HUES48 (cell line): ENCODE measurements at regions not wholly inside any gene's neighbourhood (a gene's known extent, or its start where the extent isn't known, plus 50 kb on each side); places are given as distances from the start of the nearest gene placed in this dataset.

ENCODE experiments used
- H3K27ac ChIP-seq: one replicate; pipeline ENCODE4 v1.7.0; 2013; ENCODE audit warnings: low read depth, low read length, inconsistent platforms
- H3K27me3 ChIP-seq: 2 replicates; pipeline ENCODE4 v1.6.1; 2013; ENCODE audit warnings: mild to moderate bottlenecking, low read length; ENCODE audit not compliant: control insufficient read depth, insufficient read depth
- H3K36me3 ChIP-seq: 2 replicates; pipeline ENCODE4 v1.6.1; 2013; ENCODE audit warnings: low read length; ENCODE audit not compliant: control insufficient read depth, insufficient read depth
- H3K4me1 ChIP-seq: 2 replicates; pipeline ENCODE4 v1.6.1; 2013; ENCODE audit warnings: mild to moderate bottlenecking, low read length; ENCODE audit not compliant: control insufficient read depth, insufficient read depth
- H3K4me3 ChIP-seq: 2 replicates; pipeline ENCODE4 v1.5.1; 2013; ENCODE audit warnings: mild to moderate bottlenecking, low read depth, low read length
- H3K9ac ChIP-seq: 2 replicates; pipeline ENCODE4 v1.6.1; 2013; ENCODE audit warnings: mild to moderate bottlenecking, low read depth, low read length, moderate library complexity
- H3K9me3 ChIP-seq: 2 replicates; pipeline ENCODE4 v1.6.1; 2013; ENCODE audit warnings: low read length; ENCODE audit not compliant: control insufficient read depth, insufficient read depth

DNA sequence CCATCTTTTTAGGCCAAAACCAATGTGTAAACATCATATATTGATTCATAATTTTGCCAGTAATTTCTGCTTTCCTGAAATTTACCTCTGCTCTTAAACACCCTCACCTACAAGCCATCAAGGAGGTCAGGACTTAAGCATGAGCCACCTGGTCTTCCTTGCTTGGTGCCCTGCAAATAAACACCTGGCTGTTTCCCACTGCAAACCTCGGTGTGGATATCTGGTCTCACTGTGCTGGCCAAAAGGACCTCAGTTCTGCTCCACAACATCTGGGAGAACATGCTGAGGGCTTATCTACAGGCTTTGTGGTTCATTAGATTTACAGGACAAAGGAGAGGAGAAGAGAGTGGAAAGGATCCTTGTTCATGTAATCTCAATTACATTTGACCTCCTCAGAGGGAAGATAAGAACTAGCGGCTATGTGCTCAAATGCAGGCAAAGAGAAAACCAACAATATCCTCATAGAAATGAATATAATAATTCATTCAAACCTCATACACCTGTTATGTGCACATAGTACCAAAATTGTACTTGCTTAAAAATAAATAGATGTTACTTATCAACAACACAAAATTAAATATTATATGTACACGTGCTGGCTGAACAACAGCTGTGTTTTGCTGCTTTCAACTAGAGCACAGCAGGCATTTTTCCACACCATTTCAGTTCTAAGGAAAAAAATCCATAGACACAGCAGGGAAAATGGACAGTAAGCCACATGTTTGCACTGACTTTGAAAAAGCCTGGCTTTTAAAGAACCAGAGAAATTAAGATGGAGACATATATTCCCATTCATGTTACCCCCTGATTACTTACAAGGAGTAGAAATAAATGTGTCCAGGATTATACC lies 465.1 kb downstream of the LPIN1 start:
- Histone ChIP-seq H3K9me3 (no peaks in the 10 kb centered on the region), H3K27me3 (no peaks in the 10 kb centered on the region), H3K4me3 (no peak overlapping the region), H3K27ac (no peak overlapping the region), H3K36me3 (no peaks in the 10 kb centered on the region), H3K4me1 (no peaks in the 10 kb centered on the region), H3K9ac (no peak overlapping the region)

DNA sequence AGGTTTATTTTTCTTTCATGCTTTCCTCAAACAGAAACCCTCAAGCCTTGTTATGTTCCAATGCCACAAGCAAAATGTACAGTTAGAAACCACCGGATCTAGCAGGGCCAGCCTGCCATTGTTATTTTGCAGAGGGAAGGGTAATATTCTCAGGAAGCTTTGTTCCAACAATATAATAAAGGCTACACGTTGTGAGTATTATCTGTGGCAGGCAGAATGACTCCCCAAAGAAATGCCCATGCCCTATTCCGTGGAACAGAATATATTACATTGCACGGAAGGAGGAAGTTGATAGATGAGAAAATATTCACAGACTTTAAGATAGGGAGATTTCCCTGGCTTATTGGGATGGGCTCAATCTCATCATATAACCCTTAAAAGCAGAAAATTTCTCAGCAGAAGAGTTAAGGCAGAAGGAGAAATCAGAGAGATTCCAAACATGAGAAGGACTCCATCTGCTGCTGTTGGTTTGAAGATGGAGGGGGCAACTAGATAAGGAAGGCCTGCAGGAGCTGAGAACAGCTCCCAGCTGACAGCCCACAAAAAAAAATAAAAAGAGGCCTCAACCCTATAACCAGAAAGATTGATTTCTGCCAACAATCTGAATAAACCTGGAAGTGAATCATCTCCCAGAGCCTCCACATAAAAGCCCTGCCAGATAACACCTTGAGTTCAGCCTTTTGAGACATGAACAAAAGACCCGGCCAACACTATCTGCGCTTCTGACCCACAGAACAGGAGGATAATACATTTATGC lies 466.6 kb downstream of the LPIN1 start:
- Histone ChIP-seq H3K9me3 (no peaks in the 10 kb centered on the region), H3K27me3 (no peaks in the 10 kb centered on the region), H3K4me3 (no peak overlapping the region), H3K9ac (no peak overlapping the region), H3K4me1 (no peaks in the 10 kb centered on the region), H3K27ac (no peak overlapping the region), H3K36me3 (no peaks in the 10 kb centered on the region)

DNA sequence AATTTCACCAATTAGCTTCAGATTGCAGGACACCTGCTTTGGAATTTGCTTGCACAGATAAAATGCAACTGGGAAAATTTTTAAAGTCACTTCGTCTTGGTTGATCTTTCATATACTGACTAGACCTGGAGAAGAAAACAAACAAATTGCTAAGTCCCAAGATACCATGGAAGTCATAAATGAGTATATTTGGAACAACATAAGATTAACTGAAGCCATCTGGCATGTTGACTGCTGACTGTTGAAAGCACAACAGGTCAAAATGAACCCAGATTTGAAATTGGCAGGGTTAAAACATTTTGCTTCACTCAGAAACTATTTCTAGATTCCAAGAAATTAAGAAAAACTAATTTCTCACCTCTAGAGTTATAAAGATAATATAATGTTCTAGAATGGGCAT lies 470.7 kb downstream of the LPIN1 start:
- H3K27me3 ChIP-seq: no peaks in the 10 kb centered on the region
- no peaks in the 10 kb centered on the region for H3K4me1 ChIP-seq
- no peak overlapping the region for H3K27ac ChIP-seq
- no peaks in the 10 kb centered on the region for H3K36me3 ChIP-seq
- no peak overlapping the region for H3K4me3 ChIP-seq
- no peaks in the 10 kb centered on the region for H3K9me3 ChIP-seq
- H3K9ac ChIP-seq: no peak overlapping the region

DNA sequence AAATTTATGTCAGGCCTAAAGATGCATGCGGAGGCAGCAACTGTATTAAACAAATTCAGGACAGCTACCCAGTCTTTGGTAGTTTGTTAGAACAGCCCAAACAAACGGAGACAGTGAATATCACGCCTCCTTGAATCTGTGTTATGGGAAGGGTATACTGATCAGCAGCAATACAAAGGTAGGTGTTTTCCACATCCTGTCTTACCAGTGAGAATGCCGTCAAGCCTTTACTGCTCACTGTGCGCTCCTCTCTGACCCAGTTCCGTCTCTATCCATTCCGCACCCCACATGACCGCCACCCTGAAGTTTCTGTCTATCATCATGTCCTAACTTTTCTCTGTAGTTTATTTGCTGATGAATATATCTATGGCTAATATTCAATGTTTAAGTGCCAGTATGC lies 473.3 kb downstream of the LPIN1 start:
- Histone ChIP-seq H3K4me3 (no peak overlapping the region), H3K4me1 (no peaks in the 10 kb centered on the region), H3K27me3 (no peaks in the 10 kb centered on the region), H3K9ac (no peak overlapping the region), H3K9me3 (peaks cover 24% of the 10 kb centered on the region), H3K36me3 (no peaks in the 10 kb centered on the region), H3K27ac (no peak overlapping the region)

DNA sequence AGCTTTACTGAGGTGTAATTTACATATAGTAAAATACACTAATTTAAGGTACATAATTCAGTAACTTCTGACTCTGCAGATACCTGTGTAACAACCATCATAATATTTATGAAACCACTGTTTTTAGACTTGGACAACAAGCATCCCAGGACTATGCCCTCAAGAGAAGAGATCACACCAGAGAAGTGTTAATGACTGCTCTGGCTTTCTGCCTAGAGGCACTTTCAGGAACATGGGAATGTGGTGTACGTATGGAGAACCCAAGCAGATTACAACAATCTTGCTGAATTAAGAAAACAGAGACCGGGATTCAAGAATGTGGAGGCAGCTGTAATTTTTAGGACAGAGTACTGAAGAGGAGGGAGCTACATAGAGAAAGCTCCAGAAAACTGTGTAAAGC lies 475.2 kb downstream of the LPIN1 start:
- Histone ChIP-seq H3K9me3 (peaks cover 30% of the 10 kb centered on the region), H3K36me3 (no peaks in the 10 kb centered on the region), H3K27ac (no peak overlapping the region), H3K4me1 (no peaks in the 10 kb centered on the region), H3K27me3 (no peaks in the 10 kb centered on the region), H3K4me3 (no peak overlapping the region), H3K9ac (no peak overlapping the region)

DNA sequence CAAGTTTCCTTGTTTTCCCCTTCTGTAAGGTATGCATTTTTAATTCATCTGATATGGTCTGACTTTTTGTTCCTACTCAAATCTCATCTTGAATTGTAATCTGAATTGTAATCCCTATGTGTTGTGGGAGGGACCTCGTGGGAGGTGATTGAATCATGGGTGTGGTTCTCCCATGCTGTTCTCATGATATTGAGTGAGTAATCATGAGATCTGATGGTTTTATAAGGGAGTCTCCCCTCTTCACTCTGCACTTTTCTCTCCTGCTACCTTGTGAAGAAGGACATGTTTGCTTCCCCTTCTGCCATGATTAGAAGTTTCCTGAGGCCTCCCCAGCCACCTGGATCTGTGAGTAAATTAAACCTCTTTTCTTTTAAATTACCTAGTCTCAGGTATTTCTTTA lies 476.1 kb downstream of the LPIN1 start:
- H3K4me3 ChIP-seq: no peak overlapping the region
- no peak overlapping the region for H3K9ac ChIP-seq
- peaks cover 30% of the 10 kb centered on the region for H3K9me3 ChIP-seq
- no peaks in the 10 kb centered on the region for H3K27me3 ChIP-seq
- no peaks in the 10 kb centered on the region for H3K36me3 ChIP-seq
- no peak overlapping the region for H3K27ac ChIP-seq
- no peaks in the 10 kb centered on the region for H3K4me1 ChIP-seq

DNA sequence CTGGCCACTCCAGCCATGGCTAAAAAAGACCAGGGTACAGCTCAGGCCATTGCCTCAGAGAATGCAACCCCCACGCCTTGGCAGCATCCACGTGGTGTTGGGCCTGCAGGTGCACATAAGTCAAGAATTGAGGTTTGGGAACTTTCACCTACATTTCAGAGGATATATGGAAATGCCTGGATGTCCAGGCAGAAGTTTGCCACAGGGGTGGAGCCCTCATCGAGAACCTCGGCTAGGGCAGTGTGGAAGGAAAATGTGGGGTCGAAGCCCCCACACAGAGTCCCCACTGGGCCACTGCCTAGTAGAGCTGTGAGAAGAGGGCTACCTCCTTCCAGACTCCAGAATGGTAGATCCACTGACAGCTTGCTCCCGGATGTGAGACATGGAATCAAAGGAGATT lies 477.3 kb downstream of the LPIN1 start:
- Histone ChIP-seq H3K9me3 (peaks cover 30% of the 10 kb centered on the region), H3K27ac (no peak overlapping the region), H3K4me1 (no peaks in the 10 kb centered on the region), H3K36me3 (no peaks in the 10 kb centered on the region), H3K27me3 (no peaks in the 10 kb centered on the region), H3K4me3 (no peak overlapping the region), H3K9ac (no peak overlapping the region)

DNA sequence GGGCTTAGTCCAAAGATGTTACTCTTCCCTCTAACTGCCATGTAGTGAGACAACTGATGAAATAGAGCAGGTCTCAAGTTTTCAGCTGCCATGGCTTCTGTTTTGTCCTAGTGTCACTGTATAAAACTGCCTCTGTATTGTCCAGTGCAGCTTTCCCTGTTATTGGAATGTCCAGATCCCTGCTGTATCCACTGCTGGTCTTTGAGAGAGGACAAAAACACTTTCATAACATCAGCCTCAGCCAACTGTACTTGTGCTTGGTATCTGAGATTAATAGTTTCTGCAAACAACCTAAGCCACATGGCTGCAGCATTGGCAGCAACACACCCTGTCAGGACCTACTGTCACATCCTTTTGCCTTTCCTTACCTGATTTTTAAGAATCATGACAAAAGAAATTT lies 480.2 kb downstream of the LPIN1 start:
- Histone ChIP-seq H3K27me3 (no peaks in the 10 kb centered on the region), H3K27ac (no peak overlapping the region), H3K36me3 (no peaks in the 10 kb centered on the region), H3K4me3 (no peak overlapping the region), H3K9ac (no peak overlapping the region), H3K9me3 (peaks cover 30% of the 10 kb centered on the region), H3K4me1 (no peaks in the 10 kb centered on the region)

DNA sequence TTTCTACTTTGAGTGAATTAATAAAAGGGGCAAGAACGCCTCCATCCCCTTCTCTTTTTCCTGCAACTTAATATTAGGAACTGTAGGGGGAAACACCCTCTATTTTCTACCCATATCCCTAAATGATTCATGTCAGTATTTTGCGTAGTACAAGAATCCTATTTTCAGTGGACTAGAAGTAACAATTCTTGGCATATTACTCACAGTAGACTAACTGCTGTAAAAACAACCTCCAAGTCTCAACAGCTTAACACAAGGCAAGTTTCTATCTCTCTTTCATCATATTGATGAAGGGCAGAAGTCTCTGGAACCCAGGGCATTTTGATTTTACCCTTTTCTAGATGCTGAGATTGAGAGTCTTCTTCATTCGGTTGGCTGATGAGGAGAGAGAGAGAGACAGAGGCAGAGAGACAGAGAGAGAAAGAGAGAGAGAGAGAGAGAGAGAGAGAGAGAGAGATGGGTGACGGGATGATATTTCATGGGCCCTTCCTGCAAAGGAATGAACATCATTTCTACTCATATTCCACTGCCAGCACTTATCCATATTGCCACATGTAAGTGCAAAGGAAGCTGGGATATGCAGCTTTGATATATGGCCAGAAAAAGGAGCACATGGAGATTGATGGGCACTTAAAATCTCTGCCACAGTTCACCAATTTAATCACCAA lies 481.6 kb downstream of the LPIN1 start:
- no peak overlapping the region for H3K4me3 ChIP-seq
- H3K9ac ChIP-seq: no peak overlapping the region
- no peaks in the 10 kb centered on the region for H3K27me3 ChIP-seq
- no peak overlapping the region for H3K27ac ChIP-seq
- no peaks in the 10 kb centered on the region for H3K4me1 ChIP-seq
- no peaks in the 10 kb centered on the region for H3K36me3 ChIP-seq
- peaks cover 23% of the 10 kb centered on the region for H3K9me3 ChIP-seq

DNA sequence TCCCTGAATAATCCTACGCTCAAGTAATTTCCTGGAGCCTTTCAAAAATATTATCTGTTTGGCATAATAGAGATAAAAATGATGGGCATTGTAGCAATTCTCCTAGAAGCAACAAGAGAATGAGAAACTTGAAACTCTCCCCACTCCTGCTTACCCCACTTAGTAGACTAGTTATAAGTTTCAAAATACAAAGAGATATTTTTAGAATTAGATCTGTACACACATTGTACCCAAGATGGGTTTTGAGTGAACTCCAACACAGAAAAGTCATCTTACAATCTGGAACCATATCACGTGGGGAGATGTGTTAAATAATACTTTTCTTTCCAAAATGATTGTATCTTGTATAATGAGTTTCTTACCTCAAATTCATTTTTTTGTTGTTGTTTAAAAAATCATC lies 484.9 kb downstream of the LPIN1 start:
- Histone ChIP-seq H3K9ac (no peak overlapping the region), H3K4me3 (no peak overlapping the region), H3K4me1 (no peaks in the 10 kb centered on the region), H3K9me3 (no peaks in the 10 kb centered on the region), H3K36me3 (no peaks in the 10 kb centered on the region), H3K27me3 (no peaks in the 10 kb centered on the region), H3K27ac (no peak overlapping the region)

DNA sequence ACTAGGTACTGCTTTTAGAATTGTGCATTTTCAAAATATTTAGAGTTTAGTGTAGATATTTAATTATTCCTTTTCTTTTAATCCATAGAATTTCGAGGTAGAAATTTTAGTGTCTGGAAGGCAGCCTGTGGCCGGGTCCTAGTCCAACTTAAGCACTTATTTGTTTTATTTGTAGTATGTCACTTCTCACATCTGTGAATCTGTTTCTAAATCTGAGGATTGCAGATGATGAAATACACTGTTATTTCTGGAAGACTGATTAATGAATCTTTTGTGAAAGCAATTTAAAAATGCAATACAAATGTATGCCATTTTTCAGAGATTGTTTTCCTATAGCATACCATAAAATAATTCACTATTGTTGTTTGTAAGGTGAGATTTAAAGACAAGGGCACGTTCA lies 483.9 kb upstream of the TRIB2 start:
- H3K9me3 ChIP-seq: no peaks in the 10 kb centered on the region
- H3K4me1 ChIP-seq: no peaks in the 10 kb centered on the region
- no peak overlapping the region for H3K9ac ChIP-seq
- no peak overlapping the region for H3K27ac ChIP-seq
- no peak overlapping the region for H3K4me3 ChIP-seq
- no peaks in the 10 kb centered on the region for H3K27me3 ChIP-seq
- no peaks in the 10 kb centered on the region for H3K36me3 ChIP-seq
